HG03378 (cell line): ENCODE measurements at regions not wholly inside any gene's neighbourhood (a gene's known extent, or its start where the extent isn't known, plus 50 kb on each side); places are given as distances from the start of the nearest gene placed in this dataset.

Experiments used
- ATAC-seq: cut with Tn5 transposase; IDR thresholded peaks from one replicate; pipeline ENCODE4 v1.9.1; 2021; ENCODE audit warnings: mild to moderate bottlenecking, moderate library complexity; ENCODE audit not compliant: unreplicated experiment

GRCh38 chr6:150651808-150652470 is 52.3 kb downstream of the PLEKHG1 start:
- no peak for ATAC-seq

- ATAC-seq = no peak
Observed at GRCh38 chr6:150652848-150653613, 53.3 kb downstream of the PLEKHG1 start.

GRCh38 chr6:150654608-150655007 is 54.9 kb downstream of the PLEKHG1 start:
- no peak for ATAC-seq

GRCh38 chr6:150656156-150656555 is 56.5 kb downstream of the PLEKHG1 start:
- ATAC-seq = no peak

- ATAC-seq = no peak
Observed at GRCh38 chr6:150658421-150658820, 58.7 kb downstream of the PLEKHG1 start.

GRCh38 chr6:150659046-150659763 is 59.5 kb downstream of the PLEKHG1 start:
- ATAC-seq = no peak

- ATAC-seq = no peak
Observed at GRCh38 chr6:150661216-150662007, 61.7 kb downstream of the PLEKHG1 start.

- no peak for ATAC-seq
Observed at GRCh38 chr6:150662814-150663213, 63.1 kb downstream of the PLEKHG1 start.

- no peak for ATAC-seq
Observed at GRCh38 chr6:150664091-150664490, 64.4 kb downstream of the PLEKHG1 start.

- ATAC-seq = no peak
Observed at GRCh38 chr6:150666071-150666470, 66.4 kb downstream of the PLEKHG1 start.

- ATAC-seq = no peak
Observed at GRCh38 chr6:150667359-150667758, 67.7 kb downstream of the PLEKHG1 start.

GRCh38 chr6:150667977-150668716 is 68.5 kb downstream of the PLEKHG1 start:
- ATAC-seq = no peak

GRCh38 chr6:150668900-150669302 is 69.2 kb downstream of the PLEKHG1 start:
- no peak for ATAC-seq

- ATAC-seq = no peak
Observed at GRCh38 chr6:150670311-150670710, 70.6 kb downstream of the PLEKHG1 start.

- ATAC-seq = no peak
Observed at GRCh38 chr6:150672800-150673199, 73.1 kb downstream of the PLEKHG1 start.

GRCh38 chr6:150673720-150674346 is 74.1 kb downstream of the PLEKHG1 start:
- ATAC-seq = no peak

GRCh38 chr6:150676344-150676743 is 76.7 kb downstream of the PLEKHG1 start:
- ATAC-seq = no peak

- ATAC-seq = no peak
Observed at GRCh38 chr6:150676772-150677171, 77.1 kb downstream of the PLEKHG1 start.

- no peak for ATAC-seq
Observed at GRCh38 chr6:150680510-150680909, 80.8 kb downstream of the PLEKHG1 start.
